ENCODE measurements at regions not wholly inside any gene's neighbourhood (a gene's known extent, or its start where the extent isn't known, plus 50 kb on each side); places are given as distances from the start of the nearest gene placed in this dataset.

- H4K20me1 ChIP-seq (ENCODE audit: low read depth), result no peaks in the 10 kb centered on the region
- peaks cover 12% of the 10 kb centered on the region for H3K9me3 Mint-ChIP-seq
- H3K4me3 ChIP-seq, result peak overlapping the region; percentile 10
- peaks cover 14% of the 10 kb centered on the region for H3K4me1 ChIP-seq
- no peak overlapping the region for H3K27ac ChIP-seq
- peak overlapping the region; percentile 70 for H3K27ac Mint-ChIP-seq
- no peaks in the 10 kb centered on the region for H3K36me3 ChIP-seq
- peak overlapping the region; percentile 55 for H3K4me2 ChIP-seq
- no peak overlapping the region for H2AFZ ChIP-seq (replicated peaks)
- TF ChIP-seq EZH2phosphoT487 (IDR thresholded peaks at IDR 0.05), result no peak
- no peak for TF ChIP-seq EZH2 (IDR thresholded peaks at IDR 0.05)
- no peak overlapping the region for H3K9ac ChIP-seq
- peaks cover 5% of the 10 kb centered on the region for H3K36me3 Mint-ChIP-seq
- H3K4me1 Mint-ChIP-seq, result peaks cover 34% of the 10 kb centered on the region
- H3K79me2 ChIP-seq (ENCODE audit: low read depth), result no peaks in the 10 kb centered on the region
- no peaks in the 10 kb centered on the region for H3K27me3 ChIP-seq
- H3K4me3 Mint-ChIP-seq, result peak overlapping the region; percentile 19
- H3F3A ChIP-seq (ENCODE audit: low read depth), result peaks cover 8% of the 10 kb centered on the region
- H3K9me3 ChIP-seq (ENCODE audit: low read depth), result no peaks in the 10 kb centered on the region
- peak; percentile 50 for DNase-seq (ENCODE audit: low spot score)
- peaks cover 2% of the 10 kb centered on the region for H3K27me3 Mint-ChIP-seq (ENCODE audit: insufficient read depth, low read depth)
Observed at GRCh38 chr2:33764551-33764950, 165.5 kb upstream of the FAM98A start.

- H3K4me2 ChIP-seq, result no peak overlapping the region
- no peak overlapping the region for H2AFZ ChIP-seq (replicated peaks)
- TF ChIP-seq, protein P1, sequence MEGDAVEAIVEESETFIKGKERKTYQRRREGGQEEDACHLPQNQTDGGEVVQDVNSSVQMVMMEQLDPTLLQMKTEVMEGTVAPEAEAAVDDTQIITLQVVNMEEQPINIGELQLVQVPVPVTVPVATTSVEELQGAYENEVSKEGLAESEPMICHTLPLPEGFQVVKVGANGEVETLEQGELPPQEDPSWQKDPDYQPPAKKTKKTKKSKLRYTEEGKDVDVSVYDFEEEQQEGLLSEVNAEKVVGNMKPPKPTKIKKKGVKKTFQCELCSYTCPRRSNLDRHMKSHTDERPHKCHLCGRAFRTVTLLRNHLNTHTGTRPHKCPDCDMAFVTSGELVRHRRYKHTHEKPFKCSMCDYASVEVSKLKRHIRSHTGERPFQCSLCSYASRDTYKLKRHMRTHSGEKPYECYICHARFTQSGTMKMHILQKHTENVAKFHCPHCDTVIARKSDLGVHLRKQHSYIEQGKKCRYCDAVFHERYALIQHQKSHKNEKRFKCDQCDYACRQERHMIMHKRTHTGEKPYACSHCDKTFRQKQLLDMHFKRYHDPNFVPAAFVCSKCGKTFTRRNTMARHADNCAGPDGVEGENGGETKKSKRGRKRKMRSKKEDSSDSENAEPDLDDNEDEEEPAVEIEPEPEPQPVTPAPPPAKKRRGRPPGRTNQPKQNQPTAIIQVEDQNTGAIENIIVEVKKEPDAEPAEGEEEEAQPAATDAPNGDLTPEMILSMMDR (IDR thresholded peaks at IDR 0.05), result no peak
- TF ChIP-seq EZH2phosphoT487 (IDR thresholded peaks at IDR 0.05), result no peak
- TF ChIP-seq EZH2 (IDR thresholded peaks at IDR 0.05), result no peak
- peaks cover 14% of the 10 kb centered on the region for H3K4me1 ChIP-seq
- Mint-ChIP-seq H3K4me1 (peaks cover 34% of the 10 kb centered on the region), H3K27ac (peak overlapping the region; percentile 44), H3K36me3 (peaks cover 5% of the 10 kb centered on the region), H3K9me3 (peaks cover 14% of the 10 kb centered on the region), H3K27me3 (ENCODE audit: insufficient read depth, low read depth) (peaks cover 2% of the 10 kb centered on the region), H3K4me3 (no peak overlapping the region)
- no peaks in the 10 kb centered on the region for H3K79me2 ChIP-seq (ENCODE audit: low read depth)
- H3K27ac ChIP-seq, result no peak overlapping the region
- no peak overlapping the region for H3K4me3 ChIP-seq
- no peaks in the 10 kb centered on the region for H3K9me3 ChIP-seq (ENCODE audit: low read depth)
- no peaks in the 10 kb centered on the region for H4K20me1 ChIP-seq (ENCODE audit: low read depth)
- no peak for DNase-seq (ENCODE audit: low spot score)
- no peaks in the 10 kb centered on the region for H3K27me3 ChIP-seq
- H3K36me3 ChIP-seq, result no peaks in the 10 kb centered on the region
- no peak overlapping the region for H3K9ac ChIP-seq
- H3F3A ChIP-seq (ENCODE audit: low read depth), result peaks cover 8% of the 10 kb centered on the region
Observed at GRCh38 chr2:33763671-33764310, 164.7 kb upstream of the FAM98A start.

GRCh38 chr2:33762636-33763035, 163.5 kb upstream of the FAM98A start:
- Histone ChIP-seq H3K36me3 (no peaks in the 10 kb centered on the region), H2AFZ (replicated peaks) (no peak overlapping the region), H3K27me3 (no peaks in the 10 kb centered on the region), H3K4me3 (no peak overlapping the region), H3K9ac (no peak overlapping the region), H3K4me1 (peaks cover 14% of the 10 kb centered on the region), H3K27ac (no peak overlapping the region), H3F3A (ENCODE audit: low read depth) (peaks cover 8% of the 10 kb centered on the region), H4K20me1 (ENCODE audit: low read depth) (no peaks in the 10 kb centered on the region), H3K9me3 (ENCODE audit: low read depth) (no peaks in the 10 kb centered on the region), H3K4me2 (no peak overlapping the region), H3K79me2 (ENCODE audit: low read depth) (no peaks in the 10 kb centered on the region)
- Mint-ChIP-seq H3K4me1 (peaks cover 32% of the 10 kb centered on the region), H3K27me3 (ENCODE audit: insufficient read depth, low read depth) (no peaks in the 10 kb centered on the region), H3K9me3 (peaks cover 15% of the 10 kb centered on the region), H3K27ac (no peak overlapping the region), H3K4me3 (no peak overlapping the region), H3K36me3 (peaks cover 5% of the 10 kb centered on the region)
- TF ChIP-seq, protein P1 (IDR thresholded peaks at IDR 0.05), result no peak
- TF ChIP-seq EZH2phosphoT487 (IDR thresholded peaks at IDR 0.05) (no peak), EZH2 (IDR thresholded peaks at IDR 0.05) (no peak)
- no peak for DNase-seq (ENCODE audit: low spot score)

DNA sequence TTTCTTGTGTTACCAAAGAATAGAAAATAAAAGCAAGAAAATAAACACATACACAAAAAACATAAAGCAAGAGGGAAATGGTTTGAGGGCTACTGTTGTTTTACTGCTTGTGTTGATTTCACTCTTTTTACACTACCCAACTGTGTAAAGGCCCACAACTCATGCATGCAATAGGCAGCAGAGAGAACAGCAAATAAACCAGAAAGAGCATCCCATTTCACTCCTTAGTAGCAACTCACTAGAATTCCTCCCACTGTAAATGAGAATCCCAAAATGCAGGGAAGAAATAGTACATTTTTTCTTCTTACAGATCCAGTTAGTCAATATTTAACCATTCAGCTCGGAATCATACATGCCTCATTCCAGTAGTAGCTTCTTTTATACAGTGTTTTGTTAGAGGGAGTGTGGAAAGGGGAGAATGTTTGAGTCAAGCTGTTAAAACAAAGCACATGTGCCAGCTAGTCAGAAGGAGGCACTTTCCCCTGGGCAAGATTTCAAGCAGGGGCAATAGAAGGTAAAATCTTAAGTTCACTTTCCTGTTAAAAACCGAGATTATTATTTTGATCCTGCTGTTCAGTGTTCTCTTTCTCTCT, 147.2 kb upstream of the FAM98A start:
- Histone ChIP-seq H2AFZ (replicated peaks) (no peak overlapping the region), H3F3A (ENCODE audit: low read depth) (no peaks in the 10 kb centered on the region), H3K79me2 (ENCODE audit: low read depth) (no peaks in the 10 kb centered on the region), H3K4me1 (no peaks in the 10 kb centered on the region), H3K27me3 (no peaks in the 10 kb centered on the region), H3K9me3 (ENCODE audit: low read depth) (no peaks in the 10 kb centered on the region), H3K27ac (no peak overlapping the region), H3K36me3 (no peaks in the 10 kb centered on the region), H4K20me1 (ENCODE audit: low read depth) (no peaks in the 10 kb centered on the region), H3K9ac (no peak overlapping the region), H3K4me2 (no peak overlapping the region), H3K4me3 (no peak overlapping the region)
- Mint-ChIP-seq H3K4me1 (no peaks in the 10 kb centered on the region), H3K27ac (no peak overlapping the region), H3K27me3 (ENCODE audit: insufficient read depth, low read depth) (no peaks in the 10 kb centered on the region), H3K9me3 (peaks cover 16% of the 10 kb centered on the region), H3K4me3 (no peak overlapping the region), H3K36me3 (peaks cover 4% of the 10 kb centered on the region)
- no peak for TF ChIP-seq EZH2phosphoT487 (IDR thresholded peaks at IDR 0.05)
- TF ChIP-seq EZH2 (IDR thresholded peaks at IDR 0.05), result no peak
- TF ChIP-seq, protein P1 (IDR thresholded peaks at IDR 0.05), result no peak
- DNase-seq (ENCODE audit: low spot score), result no peak

Measured in neural progenitor cell (in vitro differentiated cells).